Glomerular visceral epithelial cell (primary cell): ENCODE measurements at regions not wholly inside any gene's neighbourhood (a gene's known extent, or its start where the extent isn't known, plus 50 kb on each side); places are given as distances from the start of the nearest gene placed in this dataset.
"Not testable (repeated sequence)": the region's sequence is repeated elsewhere in the genome, so short reads cannot be mapped to it uniquely, and the experiment has no call there.

Experiments
- DNase-seq: peaks from one replicate; pipeline ENCODE4 v3.0.0-alpha.2; 2016; ENCODE audit errors: extremely low spot score

GRCh38 chr3:161600173-161600572 is 103.6 kb downstream of the OTOL1 start:
- DNase-seq = no peak

- DNase-seq = no peak
Observed at GRCh38 chr3:161602475-161602874, 105.9 kb downstream of the OTOL1 start.

- no peak for DNase-seq
Observed at GRCh38 chr3:161602918-161603317, 106.3 kb downstream of the OTOL1 start.

GRCh38 chr3:161607056-161607455 is 110.4 kb downstream of the OTOL1 start:
- DNase-seq = no peak

- DNase-seq = no peak
Observed at GRCh38 chr3:161619351-161619750, 122.7 kb downstream of the OTOL1 start.

- peak; percentile 2 for DNase-seq
Observed at GRCh38 chr3:161630794-161631193, 134.2 kb downstream of the OTOL1 start.

GRCh38 chr3:161631536-161631935 is 134.9 kb downstream of the OTOL1 start:
- no peak for DNase-seq

GRCh38 chr3:161637559-161637958 is 141.0 kb downstream of the OTOL1 start:
- DNase-seq = no peak

- not testable (repeated sequence) for DNase-seq
Observed at GRCh38 chr3:161639095-161639494, 142.5 kb downstream of the OTOL1 start.

GRCh38 chr3:161640181-161640580 is 143.6 kb downstream of the OTOL1 start:
- no peak for DNase-seq

- DNase-seq = no peak
Observed at GRCh38 chr3:161641287-161641686, 144.7 kb downstream of the OTOL1 start.

GRCh38 chr3:161644891-161645635 is 148.5 kb downstream of the OTOL1 start:
- DNase-seq = no peak

GRCh38 chr3:161647936-161648470 is 151.4 kb downstream of the OTOL1 start:
- no peak for DNase-seq

- no peak for DNase-seq
Observed at GRCh38 chr3:161649900-161650484, 153.4 kb downstream of the OTOL1 start.

- no peak for DNase-seq
Observed at GRCh38 chr3:161657786-161658185, 161.2 kb downstream of the OTOL1 start.

GRCh38 chr3:161671141-161671540 is 174.5 kb downstream of the OTOL1 start:
- no peak for DNase-seq

GRCh38 chr3:161672478-161672877 is 175.9 kb downstream of the OTOL1 start:
- DNase-seq = no peak

- no peak for DNase-seq
Observed at GRCh38 chr3:161673866-161674265, 177.3 kb downstream of the OTOL1 start.

- no peak for DNase-seq
Observed at GRCh38 chr3:161674402-161674801, 177.8 kb downstream of the OTOL1 start.

GRCh38 chr3:161681831-161682230 is 185.2 kb downstream of the OTOL1 start:
- DNase-seq = not testable (repeated sequence)

- DNase-seq = no peak
Observed at GRCh38 chr3:161682715-161683114, 186.1 kb downstream of the OTOL1 start.

- no peak for DNase-seq
Observed at GRCh38 chr3:161689584-161690298, 193.1 kb downstream of the OTOL1 start.

GRCh38 chr3:161690299-161690620 is 193.7 kb downstream of the OTOL1 start:
- no peak for DNase-seq
